ENCODE measurements at regions not wholly inside any gene's neighbourhood (a gene's known extent, or its start where the extent isn't known, plus 50 kb on each side); places are given as distances from the start of the nearest gene placed in this dataset.

GRCh38 chr2:63658176-63658968 lies 69.6 kb downstream of the MDH1 start:
- in situ Hi-C loops (cut with MboI; ENCODE audit: low pct_unique_long_range_greater_than_20kb, low sequenced_read_pairs, unreplicated experiment), result no loop called here
- TF ChIP-seq CTCF (IDR thresholded peaks at IDR 0.05; ENCODE audit: extremely low read depth, insufficient read depth, missing control alignments), result no peak
- no peak for DNase-seq (ENCODE audit: low spot score)

GRCh38 chr2:63660060-63660459 lies 71.3 kb downstream of the MDH1 start:
- in situ Hi-C loops (cut with MboI; ENCODE audit: low pct_unique_long_range_greater_than_20kb, low sequenced_read_pairs, unreplicated experiment), result no loop called here
- no peak for TF ChIP-seq CTCF (IDR thresholded peaks at IDR 0.05; ENCODE audit: extremely low read depth, insufficient read depth, missing control alignments)
- DNase-seq (ENCODE audit: low spot score), result no peak

DNA sequence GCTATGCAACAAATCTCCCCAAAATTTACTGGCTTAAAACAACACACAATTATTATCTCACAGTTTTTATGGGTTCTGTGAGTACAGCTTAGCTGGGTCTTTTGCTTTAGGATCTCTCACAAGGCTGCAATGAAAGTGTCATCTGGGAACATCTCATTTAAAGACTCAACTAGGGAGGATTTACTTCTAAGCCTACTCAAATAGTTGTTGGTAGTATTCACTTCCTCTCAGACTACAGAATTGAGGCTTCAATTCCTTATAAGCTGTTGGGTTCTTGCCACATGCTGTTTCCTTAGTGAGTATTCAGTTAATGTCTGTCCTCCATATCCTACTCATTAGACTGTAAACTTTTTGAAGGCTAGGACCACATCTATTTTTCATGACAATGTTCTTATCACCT lies 72.3 kb downstream of the MDH1 start:
- TF ChIP-seq CTCF (IDR thresholded peaks at IDR 0.05; ENCODE audit: extremely low read depth, insufficient read depth, missing control alignments), result no peak
- in situ Hi-C loops (cut with MboI; ENCODE audit: low pct_unique_long_range_greater_than_20kb, low sequenced_read_pairs, unreplicated experiment), result no loop called here
- no peak for DNase-seq (ENCODE audit: low spot score)

- DNase-seq (ENCODE audit: low spot score), result no peak
- TF ChIP-seq CTCF (IDR thresholded peaks at IDR 0.05; ENCODE audit: extremely low read depth, insufficient read depth, missing control alignments), result no peak
- in situ Hi-C loops (cut with MboI; ENCODE audit: low pct_unique_long_range_greater_than_20kb, low sequenced_read_pairs, unreplicated experiment), result no loop called here
Observed at GRCh38 chr2:63662028-63662804, 73.5 kb downstream of the MDH1 start.

GRCh38 chr2:63663013-63663864 lies 74.5 kb downstream of the MDH1 start:
- TF ChIP-seq CTCF (IDR thresholded peaks at IDR 0.05; ENCODE audit: extremely low read depth, insufficient read depth, missing control alignments), result no peak
- in situ Hi-C loops (cut with MboI; ENCODE audit: low pct_unique_long_range_greater_than_20kb, low sequenced_read_pairs, unreplicated experiment), result no loop called here
- DNase-seq (ENCODE audit: low spot score), result no peak

- in situ Hi-C loops (cut with MboI; ENCODE audit: low pct_unique_long_range_greater_than_20kb, low sequenced_read_pairs, unreplicated experiment), result no loop called here
- no peak for TF ChIP-seq CTCF (IDR thresholded peaks at IDR 0.05; ENCODE audit: extremely low read depth, insufficient read depth, missing control alignments)
- no peak for DNase-seq (ENCODE audit: low spot score)
Observed at GRCh38 chr2:63665091-63665490, 76.3 kb downstream of the MDH1 start.
